H9 (cell line): ENCODE measurements at regions not wholly inside any gene's neighbourhood (a gene's known extent, or its start where the extent isn't known, plus 50 kb on each side); places are given as distances from the start of the nearest gene placed in this dataset.

Experiments used
- DNase-seq: peaks from one replicate; pipeline ENCODE4 v3.0.0-alpha.2; 2017
- H2AFZ ChIP-seq: one replicate; pipeline ENCODE4 v1.6.1; 2013; ENCODE audit warnings: mild to moderate bottlenecking, low read length, control low read depth, moderate library complexity
- H2AK5ac ChIP-seq: 2 replicates; pipeline ENCODE4 v1.6.1; 2013; ENCODE audit warnings: low read length, control low read depth, mixed read lengths; ENCODE audit not compliant: insufficient read length
- H2BK120ac ChIP-seq: one replicate; pipeline ENCODE4 v1.6.1; 2013; ENCODE audit warnings: low read depth, mild to moderate bottlenecking, low read length, control low read depth, inconsistent platforms; ENCODE audit not compliant: poor library complexity, severe bottlenecking
- H2BK12ac ChIP-seq: 2 replicates; pipeline ENCODE4 v1.6.1; 2013; ENCODE audit warnings: low read length, control low read depth, mixed read lengths, low read depth; ENCODE audit not compliant: insufficient read length
- H2BK15ac ChIP-seq: 2 replicates; pipeline ENCODE4 v1.6.1; 2013; ENCODE audit warnings: low read depth, low read length, control low read depth
- H2BK20ac ChIP-seq: one replicate; pipeline ENCODE4 v1.6.1; 2013; ENCODE audit warnings: low read depth, mild to moderate bottlenecking, low read length, control low read depth, inconsistent platforms; ENCODE audit not compliant: poor library complexity, severe bottlenecking
- H2BK5ac ChIP-seq: 2 replicates; pipeline ENCODE4 v1.6.1; 2013; ENCODE audit warnings: low read length, control low read depth, mixed read lengths; ENCODE audit not compliant: insufficient read length
- H3K14ac ChIP-seq: 2 replicates; pipeline ENCODE4 v1.6.1; 2013; ENCODE audit warnings: low read length, control low read depth; ENCODE audit not compliant: insufficient read depth
- H3K18ac ChIP-seq: 2 replicates; pipeline ENCODE4 v1.6.1; 2013; ENCODE audit warnings: low read depth, mild to moderate bottlenecking, mixed read lengths, low read length, control low read depth; ENCODE audit not compliant: insufficient read length
- H3K23ac ChIP-seq: 2 replicates; pipeline ENCODE4 v1.6.1; 2013; ENCODE audit warnings: low read length, control low read depth, mixed read lengths, low read depth; ENCODE audit not compliant: insufficient read length
- H3K23me2 ChIP-seq: 2 replicates; pipeline ENCODE4 v1.6.1; 2013; ENCODE audit warnings: low read depth, mild to moderate bottlenecking, mixed read lengths, low read length, control low read depth; ENCODE audit not compliant: insufficient read length, poor library complexity, severe bottlenecking
- H3K27ac ChIP-seq: 2 replicates; pipeline ENCODE4 v1.5.1; 2013; ENCODE audit warnings: low read length, control low read depth, mixed read lengths, low read depth; ENCODE audit not compliant: insufficient read length
- H3K27me3 ChIP-seq: 2 replicates; pipeline ENCODE4 v1.6.1; 2013; ENCODE audit warnings: low read length, control low read depth, inconsistent platforms; ENCODE audit not compliant: insufficient read depth
- H3K4ac ChIP-seq: 2 replicates; pipeline ENCODE4 v1.6.1; 2013; ENCODE audit warnings: low read depth, mild to moderate bottlenecking, control low read depth, inconsistent platforms, low read length, moderate library complexity
- H3K4me1 ChIP-seq: 2 replicates; pipeline ENCODE4 v1.6.1; 2013; ENCODE audit warnings: low read length, control low read depth, inconsistent platforms; ENCODE audit not compliant: insufficient read depth
- H3K4me2 ChIP-seq: 2 replicates; pipeline ENCODE4 v1.6.1; 2013; ENCODE audit warnings: low read length, control low read depth, mixed read lengths; ENCODE audit not compliant: insufficient read length, insufficient read depth
- H3K56ac ChIP-seq: 2 replicates; pipeline ENCODE4 v1.6.1; 2013; ENCODE audit warnings: low read depth, mild to moderate bottlenecking, mixed read lengths, low read length, control low read depth; ENCODE audit not compliant: insufficient read length
- H3K79me1 ChIP-seq: 2 replicates; pipeline ENCODE4 v1.6.1; 2013; ENCODE audit warnings: low read depth, mild to moderate bottlenecking, moderate library complexity, low read length, control low read depth, inconsistent platforms; ENCODE audit not compliant: insufficient read depth, poor library complexity, severe bottlenecking
- H3K79me2 ChIP-seq: 2 replicates; pipeline ENCODE4 v1.6.1; 2013; ENCODE audit warnings: low read length, control low read depth, inconsistent platforms; ENCODE audit not compliant: insufficient read depth
- H3K9ac ChIP-seq: 2 replicates; pipeline ENCODE4 v1.6.1; 2013; ENCODE audit warnings: low read length, control low read depth, mixed read lengths; ENCODE audit not compliant: insufficient read length; ENCODE audit errors: extremely low read depth
- H3K9me3 ChIP-seq: one replicate; pipeline ENCODE4 v1.6.1; 2013; ENCODE audit warnings: low read depth, low read length, inconsistent platforms; ENCODE audit not compliant: control insufficient read depth
- H3T11ph ChIP-seq: one replicate; pipeline ENCODE4 v1.6.1; 2013; ENCODE audit warnings: mild to moderate bottlenecking, low read length, control low read depth, inconsistent platforms
- H4K20me1 ChIP-seq: one replicate; pipeline ENCODE4 v1.6.1; 2013; ENCODE audit not compliant: control insufficient read depth, insufficient read length, insufficient read depth
- H4K5ac ChIP-seq: 2 replicates; pipeline ENCODE4 v1.6.1; 2013; ENCODE audit warnings: low read depth, mild to moderate bottlenecking, mixed read lengths, low read length, control low read depth; ENCODE audit not compliant: insufficient read length
- H4K8ac ChIP-seq: replicated peaks from 2 replicates; pipeline ENCODE4 v1.6.1; 2013; ENCODE audit warnings: low read length, control low read depth, mixed read lengths, low read depth; ENCODE audit not compliant: insufficient read length
- H4K91ac ChIP-seq: 2 replicates; pipeline ENCODE4 v1.6.1; 2013; ENCODE audit warnings: low read depth, mild to moderate bottlenecking, moderate library complexity, mixed read lengths, low read length, control low read depth; ENCODE audit not compliant: insufficient read length
- H3K27ac Mint-ChIP-seq, 3 experiments: 2 replicates in 2 of 3; 3 replicates in 1 of 3; pipeline ENCODE4 v1.8.0; 2020 to 2021; ENCODE audit warnings: mixed read lengths in 3 of 3, mild to moderate bottlenecking in 1 of 3, moderate library complexity in 1 of 3
- H3K27me3 Mint-ChIP-seq: 2 replicates; pipeline ENCODE4 v1.8.0; 2021; ENCODE audit warnings: low read depth, mild to moderate bottlenecking, moderate library complexity, mixed read lengths
- H3K36me3 Mint-ChIP-seq, 3 experiments: 2 replicates in 2 of 3; 3 replicates in 1 of 3; pipeline ENCODE4 v1.8.0; 2020 to 2021; ENCODE audit warnings: low read depth in 3 of 3, mixed read lengths in 3 of 3; ENCODE audit not compliant: insufficient read depth in 1 of 3
- H3K4me1 Mint-ChIP-seq, 2 experiments: 2 replicates each; pipeline ENCODE4 v1.8.0; 2020; ENCODE audit warnings: mixed read lengths in 2 of 2
- H3K4me3 Mint-ChIP-seq, 2 experiments: 2 replicates in 1 of 2; 3 replicates in 1 of 2; pipeline ENCODE4 v1.8.0; 2020 to 2021; ENCODE audit warnings: mild to moderate bottlenecking in 2 of 2, mixed read lengths in 2 of 2, moderate library complexity in 1 of 2
- H3K9me3 Mint-ChIP-seq, 2 experiments: 2 replicates in 1 of 2; 3 replicates in 1 of 2; pipeline ENCODE4 v1.8.0; 2020; ENCODE audit warnings: mild to moderate bottlenecking in 2 of 2, mixed read lengths in 2 of 2, moderate library complexity in 1 of 2
- CTCF ChIP-seq: fragments of 200-600 bp; sonication (generic); conservative IDR thresholded peaks from 3 replicates; pipeline ENCODE4 v1.8.0; 2021; ENCODE audit warnings: antibody characterized with exemption, mild to moderate bottlenecking

GRCh38 chr10:78147202-78147601 lies 113.5 kb downstream of the RPS24 start:
- Histone ChIP-seq H2BK20ac (no peak overlapping the region), H3K79me2 (no peaks in the 10 kb centered on the region), H3T11ph (no peak overlapping the region), H3K4me1 (no peaks in the 10 kb centered on the region), H2BK120ac (no peak overlapping the region), H2AFZ (no peak overlapping the region), H3K14ac (no peak overlapping the region), H3K9me3 (no peaks in the 10 kb centered on the region), H4K8ac (no peak overlapping the region), H2BK15ac (no peak overlapping the region), H2AK5ac (no peak overlapping the region), H2BK5ac (no peak overlapping the region), H3K18ac (no peak overlapping the region), H3K27me3 (no peaks in the 10 kb centered on the region), H3K79me1 (no peaks in the 10 kb centered on the region), H3K9ac (no peak overlapping the region), H4K5ac (no peak overlapping the region), H3K27ac (no peak overlapping the region), H4K20me1 (no peaks in the 10 kb centered on the region), H3K4me2 (no peak overlapping the region), H3K56ac (no peak overlapping the region), H4K91ac (no peak overlapping the region), H3K4ac (no peak overlapping the region), H2BK12ac (no peak overlapping the region), H3K23ac (no peak overlapping the region), H3K23me2 (no peaks in the 10 kb centered on the region)
- peaks cover 8% of the 10 kb centered on the region for H3K27me3 Mint-ChIP-seq
- no peak overlapping the region for H3K27ac Mint-ChIP-seq
- TF ChIP-seq CTCF, result no peak
- H3K4me3 Mint-ChIP-seq, result no peak overlapping the region
- no peaks in the 10 kb centered on the region; a peak in 2 of 7 replicates for H3K36me3 Mint-ChIP-seq
- no peaks in the 10 kb centered on the region; a peak in 1 of 5 replicates for H3K9me3 Mint-ChIP-seq
- DNase-seq, result no peak
- H3K4me1 Mint-ChIP-seq, result peaks cover 0 to 4% of the 10 kb centered on the region in 2 experiments; a peak in 1 of 4 replicates
